ENCODE measurements at regions not wholly inside any gene's neighbourhood (a gene's known extent, or its start where the extent isn't known, plus 50 kb on each side); places are given as distances from the start of the nearest gene placed in this dataset.

- TF ChIP-seq CTCF (IDR thresholded peaks at IDR 0.05) (no peak), POLR2A (IDR thresholded peaks at IDR 0.05) (no peak)
These were observed 84.2 kb downstream of the TRIM27 start for GRCh38 chr6:28839443-28840120.
